ENCODE measurements at regions not wholly inside any gene's neighbourhood (a gene's known extent, or its start where the extent isn't known, plus 50 kb on each side); places are given as distances from the start of the nearest gene placed in this dataset.

DNA sequence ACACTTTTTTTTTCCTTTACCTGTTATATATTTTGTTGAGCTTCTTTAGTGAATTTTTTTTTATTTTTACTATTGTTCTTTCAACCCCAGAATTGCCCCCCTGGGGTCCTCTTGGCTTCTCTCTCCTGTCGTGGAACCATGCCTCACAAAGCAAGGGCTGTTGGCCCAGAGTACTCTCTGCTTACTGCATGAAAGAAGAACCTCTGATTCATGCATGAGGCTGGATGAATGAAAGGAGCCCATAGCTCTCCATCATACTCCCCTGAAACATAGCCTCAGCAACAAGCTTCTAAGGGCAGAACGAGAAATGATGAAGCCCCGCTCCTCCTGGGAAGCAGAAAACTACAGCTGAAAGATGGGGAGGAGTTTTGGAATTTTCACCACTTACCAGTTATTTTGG, 1441.0 kb downstream of the BRINP3 start:
- TF ChIP-seq TOX (CRISPR knock-in tag; IDR thresholded peaks at IDR 0.05; ENCODE audit: borderline replicate concordance) (no peak), ZFP30 (CRISPR knock-in tag; IDR thresholded peaks at IDR 0.05) (no peak), CSDC2 (CRISPR knock-in tag; IDR thresholded peaks at IDR 0.05) (no peak), ARNTL (CRISPR knock-in tag; IDR thresholded peaks at IDR 0.05; ENCODE audit: borderline replicate concordance, low read depth) (no peak), CREB5 (CRISPR knock-in tag; IDR thresholded peaks at IDR 0.05; ENCODE audit: low read depth) (no peak), POU6F1 (CRISPR knock-in tag; IDR thresholded peaks at IDR 0.05; ENCODE audit: borderline replicate concordance, low read depth) (no peak), CSRNP3 (CRISPR knock-in tag; IDR thresholded peaks at IDR 0.05) (no peak), SNAI2 (CRISPR knock-in tag; IDR thresholded peaks at IDR 0.05) (no peak), ZFP3 (CRISPR knock-in tag; IDR thresholded peaks at IDR 0.05) (no peak), ZNF70 (CRISPR knock-in tag; IDR thresholded peaks at IDR 0.05) (no peak), ZNF565 (CRISPR knock-in tag; conservative IDR thresholded peaks at IDR 0.05; ENCODE audit: low read depth) (no peak), ISL1 (CRISPR knock-in tag; IDR thresholded peaks at IDR 0.05) (no peak), GLIS3 (CRISPR knock-in tag; IDR thresholded peaks at IDR 0.05) (no peak)
- TF ChIP-seq, protein P1, sequence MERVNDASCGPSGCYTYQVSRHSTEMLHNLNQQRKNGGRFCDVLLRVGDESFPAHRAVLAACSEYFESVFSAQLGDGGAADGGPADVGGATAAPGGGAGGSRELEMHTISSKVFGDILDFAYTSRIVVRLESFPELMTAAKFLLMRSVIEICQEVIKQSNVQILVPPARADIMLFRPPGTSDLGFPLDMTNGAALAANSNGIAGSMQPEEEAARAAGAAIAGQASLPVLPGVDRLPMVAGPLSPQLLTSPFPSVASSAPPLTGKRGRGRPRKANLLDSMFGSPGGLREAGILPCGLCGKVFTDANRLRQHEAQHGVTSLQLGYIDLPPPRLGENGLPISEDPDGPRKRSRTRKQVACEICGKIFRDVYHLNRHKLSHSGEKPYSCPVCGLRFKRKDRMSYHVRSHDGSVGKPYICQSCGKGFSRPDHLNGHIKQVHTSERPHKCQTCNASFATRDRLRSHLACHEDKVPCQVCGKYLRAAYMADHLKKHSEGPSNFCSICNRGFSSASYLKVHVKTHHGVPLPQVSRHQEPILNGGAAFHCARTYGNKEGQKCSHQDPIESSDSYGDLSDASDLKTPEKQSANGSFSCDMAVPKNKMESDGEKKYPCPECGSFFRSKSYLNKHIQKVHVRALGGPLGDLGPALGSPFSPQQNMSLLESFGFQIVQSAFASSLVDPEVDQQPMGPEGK (CRISPR knock-in tag; IDR thresholded peaks at IDR 0.05; ENCODE audit: borderline replicate concordance), result no peak

Measured in SK-N-SH treated with all-trans-retinoic acid at 6 μM for 48 hours (cell line).